Natural killer cell (primary cell): ENCODE measurements at regions not wholly inside any gene's neighbourhood (a gene's known extent, or its start where the extent isn't known, plus 50 kb on each side); places are given as distances from the start of the nearest gene placed in this dataset.

Source experiments
- ATAC-seq, 3 donors: fragments of 150-1000 bp in 2 of 3; fragments of 200-7000 bp in 1 of 3; cut with Tn5 transposase; 1 replicate in 1 of 3; 2 replicates in 2 of 3; pipeline ENCODE4 v1.10.0; 2021; ENCODE audit warnings: mild to moderate bottlenecking in 2 of 3, moderate library complexity in 2 of 3
- DNase-seq, 2 donors: peaks; one replicate each; pipeline versions ENCODE4 v3.0.0 to v3.0.0-alpha.2; 2013 to 2021; ENCODE audit warnings: mixed read lengths in 1 of 2
- H3K27ac ChIP-seq: one replicate; pipeline ENCODE4 v1.5.1; 2013; ENCODE audit warnings: mild to moderate bottlenecking, low read length
- H3K27me3 ChIP-seq: one replicate; pipeline ENCODE4 v1.6.1; 2013; ENCODE audit warnings: low read length; ENCODE audit not compliant: control insufficient read depth, insufficient read depth
- H3K36me3 ChIP-seq: one replicate; pipeline ENCODE4 v1.6.1; 2013; ENCODE audit warnings: low read length; ENCODE audit not compliant: control insufficient read depth, insufficient read depth
- H3K4me1 ChIP-seq: one replicate; pipeline ENCODE4 v1.6.1; 2013; ENCODE audit warnings: low read length; ENCODE audit not compliant: control insufficient read depth, insufficient read depth
- H3K4me3 ChIP-seq: one replicate; pipeline ENCODE4 v1.5.1; 2013; ENCODE audit warnings: low read length
- H3K9me3 ChIP-seq: one replicate; pipeline ENCODE4 v1.6.1; 2013; ENCODE audit warnings: low read length; ENCODE audit not compliant: control insufficient read depth, insufficient read depth
- H3K27ac Mint-ChIP-seq, 2 donors: one replicate each; pipeline ENCODE4 v1.8.0; 2022; ENCODE audit warnings: mild to moderate bottlenecking in 2 of 2, mixed read lengths in 2 of 2, moderate library complexity in 1 of 2
- H3K27me3 Mint-ChIP-seq, 2 donors: one replicate each; pipeline ENCODE4 v1.8.0; 2022; ENCODE audit warnings: low read depth in 2 of 2, mixed read lengths in 2 of 2
- H3K36me3 Mint-ChIP-seq: one replicate; pipeline ENCODE4 v1.8.0; 2022; ENCODE audit warnings: mixed read lengths
- H3K4me1 Mint-ChIP-seq, 2 donors: one replicate each; pipeline ENCODE4 v1.8.0; 2022; ENCODE audit warnings: mixed read lengths in 2 of 2
- H3K4me3 Mint-ChIP-seq: one replicate; pipeline ENCODE4 v1.8.0; 2022; ENCODE audit warnings: mild to moderate bottlenecking, moderate library complexity, mixed read lengths
- H3K9me3 Mint-ChIP-seq, 2 donors: one replicate each; pipeline ENCODE4 v1.8.0; 2022; ENCODE audit warnings: mixed read lengths in 2 of 2
- CTCF ChIP-seq: fragments of 200-600 bp; IDR thresholded peaks from one replicate; pipeline ENCODE4 v1.8.0; 2022; ENCODE audit warnings: antibody characterized with exemption
- whole genome bisulfite sequencing: methylation state at CpG from one replicate; pipeline ENCODE4 v1.1.7; 2013; ENCODE audit warnings: missing lambda C conversion rate; ENCODE audit not compliant: insufficient coverage; 5-methylcytosine and 5-hydroxymethylcytosine counted together
- intact Hi-C: fragments of 100-400 bp; cut with micrococcal nuclease; formaldehyde crosslinking; loops from one replicate; pipeline ENCODE4 v1.14.2; 2022

GRCh38 chr7:12809476-12809875 lies 122.0 kb downstream of the ARL4A start:
- Histone ChIP-seq H3K27ac (no peak overlapping the region), H3K9me3 (no peaks in the 10 kb centered on the region), H3K36me3 (no peaks in the 10 kb centered on the region), H3K27me3 (no peaks in the 10 kb centered on the region), H3K4me3 (no peak overlapping the region), H3K4me1 (no peaks in the 10 kb centered on the region)
- Mint-ChIP-seq H3K4me1 (no peaks in the 10 kb centered on the region), H3K36me3 (no peaks in the 10 kb centered on the region), H3K27ac (no peak overlapping the region), H3K4me3 (no peak overlapping the region), H3K9me3 (no peaks in the 10 kb centered on the region), H3K27me3 (no peaks in the 10 kb centered on the region)
- intact Hi-C loops: no loop called here
- ATAC-seq (no peak), DNase-seq (no peak)
- WGBS: 81% methylated on average over 5 of the region's 5 CpGs
- no peak for TF ChIP-seq CTCF

DNA sequence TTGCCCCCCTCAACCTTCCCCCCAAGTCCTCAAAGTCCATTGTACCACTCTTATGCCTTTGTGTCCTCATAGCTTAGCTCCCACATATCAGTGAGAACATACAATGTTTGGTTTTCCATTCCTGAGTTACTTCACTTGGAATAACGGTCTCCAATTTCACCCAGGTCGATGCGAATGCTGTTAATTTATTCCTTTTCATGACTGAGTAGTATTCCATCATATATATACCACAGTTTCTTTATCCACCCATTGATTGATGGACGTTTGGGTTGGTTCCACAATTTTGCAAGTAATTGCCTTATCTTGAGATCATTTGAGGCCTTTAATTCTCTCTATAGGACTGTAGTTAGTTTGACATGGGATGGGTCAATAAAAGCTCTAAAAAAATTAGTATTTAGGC lies 124.7 kb downstream of the ARL4A start:
- Histone ChIP-seq H3K9me3 (no peaks in the 10 kb centered on the region), H3K36me3 (no peaks in the 10 kb centered on the region), H3K4me1 (no peaks in the 10 kb centered on the region), H3K4me3 (no peak overlapping the region), H3K27ac (no peak overlapping the region), H3K27me3 (no peaks in the 10 kb centered on the region)
- 94% methylated on average over 3 of the region's 4 CpGs for WGBS
- Mint-ChIP-seq H3K4me1 (no peaks in the 10 kb centered on the region), H3K27me3 (no peaks in the 10 kb centered on the region), H3K27ac (no peak overlapping the region), H3K9me3 (no peaks in the 10 kb centered on the region), H3K36me3 (no peaks in the 10 kb centered on the region), H3K4me3 (no peak overlapping the region)
- no peak for TF ChIP-seq CTCF
- ATAC-seq (no peak), DNase-seq (no peak)
- intact Hi-C loops: no loop called here

GRCh38 chr7:12814107-12814506 lies 126.7 kb downstream of the ARL4A start:
- WGBS: 92% methylated on average over 2 of the region's 2 CpGs

More at GRCh38 chr7:12814107-12814506, 126.7 kb downstream of the ARL4A start:
- no peak for TF ChIP-seq CTCF
- H3K27ac ChIP-seq: no peak overlapping the region
- no peak for DNase-seq
- Mint-ChIP-seq H3K4me3 (no peak overlapping the region), H3K9me3 (peaks cover 0 to 2% of the 10 kb centered on the region in 2 donors), H3K27ac (no peak overlapping the region), H3K4me1 (no peaks in the 10 kb centered on the region), H3K36me3 (no peaks in the 10 kb centered on the region), H3K27me3 (no peaks in the 10 kb centered on the region)
- no peaks in the 10 kb centered on the region for H3K27me3 ChIP-seq
- H3K4me1 ChIP-seq: no peaks in the 10 kb centered on the region
- intact Hi-C loops: no loop called here
- no peaks in the 10 kb centered on the region for H3K36me3 ChIP-seq
- H3K4me3 ChIP-seq: no peak overlapping the region
- no peak for ATAC-seq
- H3K9me3 ChIP-seq: no peaks in the 10 kb centered on the region
